ENCODE measurements at regions not wholly inside any gene's neighbourhood (a gene's known extent, or its start where the extent isn't known, plus 50 kb on each side); places are given as distances from the start of the nearest gene placed in this dataset.

GRCh38 chr2:173831312-173832229 lies 133.6 kb downstream of the SP3 start:
- no peaks in the 10 kb centered on the region for H3K36me3 ChIP-seq (ENCODE audit: insufficient read depth, low read length, poor library complexity, severe bottlenecking)
- no TSS peak for BruUV-seq (replicated peaks)
- no peak overlapping the region for H3K27ac ChIP-seq (ENCODE audit: low read depth, low read length, poor library complexity, severe bottlenecking)
- H3K9me3 ChIP-seq (ENCODE audit: low read depth, low read length, poor library complexity, severe bottlenecking): no peaks in the 10 kb centered on the region
- DNase-seq (ENCODE audit: low spot score): peak; percentile 21
- no peaks in the 10 kb centered on the region for H3K4me1 ChIP-seq (ENCODE audit: insufficient read depth, low read length, poor library complexity, severe bottlenecking)
- POLR2A ChIA-PET (ENCODE audit: low non-redundant PET): no interaction called here
- intact Hi-C loops (cut with micrococcal nuclease; ENCODE audit: unreplicated experiment): no loop called here
- no peaks in the 10 kb centered on the region for H3K27me3 ChIP-seq (replicated peaks; ENCODE audit: insufficient read depth, low read depth, low read length, poor library complexity)
- CTCF ChIA-PET: no interaction called here
- no peak for TF ChIP-seq EZH2 (IDR thresholded peaks at IDR 0.05; ENCODE audit: borderline replicate concordance, low read depth, low read length, poor library complexity, severe bottlenecking)
- TF ChIP-seq CTCF (conservative IDR thresholded peaks at IDR 0.05; ENCODE audit: low read depth, low read length): no peak
- H3K4me3 ChIP-seq (ENCODE audit: low read depth, low read length, poor library complexity, severe bottlenecking): no peak overlapping the region

GRCh38 chr2:173834141-173834540 lies 131.0 kb downstream of the SP3 start:
- H3K36me3 ChIP-seq (ENCODE audit: insufficient read depth, low read length, poor library complexity, severe bottlenecking): no peaks in the 10 kb centered on the region
- no peak for DNase-seq (ENCODE audit: low spot score)
- CTCF ChIA-PET: no interaction called here
- H3K27ac ChIP-seq (ENCODE audit: low read depth, low read length, poor library complexity, severe bottlenecking): no peak overlapping the region
- no TSS peak for BruUV-seq (replicated peaks)
- H3K9me3 ChIP-seq (ENCODE audit: low read depth, low read length, poor library complexity, severe bottlenecking): no peaks in the 10 kb centered on the region
- POLR2A ChIA-PET (ENCODE audit: low non-redundant PET): no interaction called here
- no peak overlapping the region for H3K4me3 ChIP-seq (ENCODE audit: low read depth, low read length, poor library complexity, severe bottlenecking)
- intact Hi-C loops (cut with micrococcal nuclease; ENCODE audit: unreplicated experiment): no loop called here
- no peaks in the 10 kb centered on the region for H3K4me1 ChIP-seq (ENCODE audit: insufficient read depth, low read length, poor library complexity, severe bottlenecking)
- TF ChIP-seq CTCF (conservative IDR thresholded peaks at IDR 0.05; ENCODE audit: low read depth, low read length) (no peak), EZH2 (IDR thresholded peaks at IDR 0.05; ENCODE audit: borderline replicate concordance, low read depth, low read length, poor library complexity, severe bottlenecking) (no peak)
- no peaks in the 10 kb centered on the region for H3K27me3 ChIP-seq (replicated peaks; ENCODE audit: insufficient read depth, low read depth, low read length, poor library complexity)

- Histone ChIP-seq H3K36me3 (ENCODE audit: insufficient read depth, low read length, poor library complexity, severe bottlenecking) (no peaks in the 10 kb centered on the region), H3K4me3 (ENCODE audit: low read depth, low read length, poor library complexity, severe bottlenecking) (no peak overlapping the region), H3K27me3 (replicated peaks; ENCODE audit: insufficient read depth, low read depth, low read length, poor library complexity) (no peaks in the 10 kb centered on the region), H3K27ac (ENCODE audit: low read depth, low read length, poor library complexity, severe bottlenecking) (no peak overlapping the region), H3K4me1 (ENCODE audit: insufficient read depth, low read length, poor library complexity, severe bottlenecking) (no peaks in the 10 kb centered on the region), H3K9me3 (ENCODE audit: low read depth, low read length, poor library complexity, severe bottlenecking) (no peaks in the 10 kb centered on the region)
- TF ChIP-seq EZH2 (IDR thresholded peaks at IDR 0.05; ENCODE audit: borderline replicate concordance, low read depth, low read length, poor library complexity, severe bottlenecking) (no peak), CTCF (conservative IDR thresholded peaks at IDR 0.05; ENCODE audit: low read depth, low read length) (no peak)
- POLR2A ChIA-PET (ENCODE audit: low non-redundant PET): no interaction called here
- CTCF ChIA-PET: interaction anchor here (0.6 kb wide), 1 partner anchor 9 kb away, joined by 6 read pairs; no protein-coding TSS in a partner anchor
- intact Hi-C loops (cut with micrococcal nuclease; ENCODE audit: unreplicated experiment): no loop called here
- BruUV-seq (replicated peaks): no TSS peak
- DNase-seq (ENCODE audit: low spot score): no peak
Observed at GRCh38 chr2:173835726-173836125, 129.4 kb downstream of the SP3 start.

Measured in A673 (cell line).